GM10248 (cell line): ENCODE measurements at regions not wholly inside any gene's neighbourhood (a gene's known extent, or its start where the extent isn't known, plus 50 kb on each side); places are given as distances from the start of the nearest gene placed in this dataset.

ENCODE experiments used
- CTCF ChIA-PET: fragments of 300-600 bp; sonication (Branson Sonifier 250); formaldehyde crosslinking; extraction: SDS; loops from one replicate; lab custom pipeline; 2021; ENCODE audit warnings: antibody characterized with exemption; lab: Yijun Ruan, JAX
- POLR2A ChIA-PET: fragments of 350-650 bp; sonication (Branson Sonifier 250); formaldehyde crosslinking; extraction: SDS; loops from one replicate; lab custom pipeline; 2020; ENCODE audit warnings: antibody characterized with exemption; lab: Yijun Ruan, JAX
- DNase-seq: peaks from one replicate; pipeline ENCODE4 v3.0.0; 2012; ENCODE audit errors: extremely low spot score
- TF ChIP-seq, protein P1 (sequence below): IDR thresholded peaks from 2 replicates; pipeline ENCODE4 v1.5.1; 2012; ENCODE audit warnings: mild to moderate bottlenecking, low read depth; ENCODE audit errors: extremely low read depth, missing control alignments, control extremely low read depth

DNA sequence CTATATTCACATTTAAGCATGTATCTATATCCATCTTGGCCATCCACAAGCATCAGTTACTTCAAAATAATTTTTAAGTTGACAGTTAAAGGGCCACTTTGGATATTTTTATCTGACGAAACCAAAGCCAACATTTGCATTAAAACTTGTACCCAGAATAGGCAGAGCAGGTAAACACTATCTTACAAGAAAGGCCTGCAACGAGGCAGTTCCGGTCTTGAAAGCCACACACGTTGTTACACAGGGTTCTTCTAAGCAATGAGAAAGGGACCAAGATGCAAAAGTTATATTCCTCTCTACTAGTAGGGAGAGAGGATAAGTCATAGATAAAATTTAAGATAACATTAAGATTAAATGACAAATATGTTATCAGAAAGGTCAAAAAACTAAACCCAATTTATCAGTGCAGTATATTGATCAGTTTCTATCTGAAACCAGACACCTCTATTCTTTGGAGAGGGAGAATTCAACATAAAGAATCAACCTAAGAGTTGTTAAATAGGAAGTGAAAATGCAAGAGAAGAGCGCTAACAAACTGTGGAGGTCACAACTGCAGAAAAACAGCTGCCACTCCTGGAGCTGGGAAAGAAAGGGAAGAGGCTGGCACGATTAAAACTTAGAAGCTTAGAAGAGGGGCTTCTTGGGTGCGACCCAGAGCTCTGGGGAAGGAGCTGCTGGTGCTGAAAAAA lies 701.3 kb downstream of the TNS3 start:
- ChIA-PET CTCF (interaction anchor here (1.1 to 2.7 kb wide), 3 partner anchors 9 to 16 kb away, joined by 3 to 7 read pairs (median 4); no protein-coding TSS in a partner anchor), POLR2A (no interaction called here)
- TF ChIP-seq, protein P1, sequence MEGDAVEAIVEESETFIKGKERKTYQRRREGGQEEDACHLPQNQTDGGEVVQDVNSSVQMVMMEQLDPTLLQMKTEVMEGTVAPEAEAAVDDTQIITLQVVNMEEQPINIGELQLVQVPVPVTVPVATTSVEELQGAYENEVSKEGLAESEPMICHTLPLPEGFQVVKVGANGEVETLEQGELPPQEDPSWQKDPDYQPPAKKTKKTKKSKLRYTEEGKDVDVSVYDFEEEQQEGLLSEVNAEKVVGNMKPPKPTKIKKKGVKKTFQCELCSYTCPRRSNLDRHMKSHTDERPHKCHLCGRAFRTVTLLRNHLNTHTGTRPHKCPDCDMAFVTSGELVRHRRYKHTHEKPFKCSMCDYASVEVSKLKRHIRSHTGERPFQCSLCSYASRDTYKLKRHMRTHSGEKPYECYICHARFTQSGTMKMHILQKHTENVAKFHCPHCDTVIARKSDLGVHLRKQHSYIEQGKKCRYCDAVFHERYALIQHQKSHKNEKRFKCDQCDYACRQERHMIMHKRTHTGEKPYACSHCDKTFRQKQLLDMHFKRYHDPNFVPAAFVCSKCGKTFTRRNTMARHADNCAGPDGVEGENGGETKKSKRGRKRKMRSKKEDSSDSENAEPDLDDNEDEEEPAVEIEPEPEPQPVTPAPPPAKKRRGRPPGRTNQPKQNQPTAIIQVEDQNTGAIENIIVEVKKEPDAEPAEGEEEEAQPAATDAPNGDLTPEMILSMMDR, result no peak
- DNase-seq, result no peak

DNA sequence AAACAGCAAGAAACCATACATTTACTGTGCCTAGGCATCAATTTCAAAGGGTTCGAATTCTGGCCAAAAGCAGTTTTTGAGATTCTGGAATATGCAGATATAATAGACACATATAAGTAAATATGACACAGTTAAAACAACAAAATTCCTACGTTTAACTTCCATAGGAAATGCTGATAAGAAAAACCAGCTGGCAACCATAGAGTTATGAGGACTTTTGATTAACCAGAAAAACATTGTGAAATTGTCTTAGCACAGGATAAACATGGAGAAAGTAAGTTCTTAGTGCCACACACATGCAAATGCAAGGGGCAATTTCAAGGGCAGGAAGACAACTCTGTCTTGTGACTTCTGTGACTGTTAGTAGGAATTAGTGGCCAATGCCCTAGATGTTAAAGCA lies 702.1 kb downstream of the TNS3 start:
- no peak for DNase-seq
- ChIA-PET CTCF (interaction anchor here (1.7 to 2.7 kb wide), 2 partner anchors 8 to 15 kb away, joined by 4 to 7 read pairs; no protein-coding TSS in a partner anchor), POLR2A (no interaction called here)
- TF ChIP-seq, protein P1, result no peak

DNA sequence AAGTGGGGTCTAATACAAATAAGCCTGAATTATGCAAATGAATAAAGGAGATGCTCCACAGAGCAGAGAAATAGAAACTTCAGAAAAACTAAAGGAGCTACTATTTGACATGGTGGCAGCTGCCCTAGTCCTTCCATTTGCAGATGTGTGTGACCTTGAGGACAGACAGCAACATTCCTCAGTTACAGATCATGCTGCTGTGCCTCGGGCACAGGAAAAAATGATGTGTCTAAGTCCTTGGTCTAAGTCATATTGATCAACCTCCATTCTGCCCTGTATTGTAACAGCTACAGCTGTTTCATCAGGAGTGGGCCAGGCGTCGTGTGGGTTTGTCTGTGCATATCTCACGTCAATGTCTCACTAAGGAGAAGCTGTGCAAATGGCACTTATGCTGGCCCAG lies 710.4 kb downstream of the TNS3 start:
- no peak for DNase-seq
- TF ChIP-seq, protein P1, result no peak
- ChIA-PET POLR2A (no interaction called here), CTCF (interaction anchor here (1.3 to 2.2 kb wide), 2 partner anchors 9 to 12 kb away, joined by 3 to 7 read pairs; no protein-coding TSS in a partner anchor)

DNA sequence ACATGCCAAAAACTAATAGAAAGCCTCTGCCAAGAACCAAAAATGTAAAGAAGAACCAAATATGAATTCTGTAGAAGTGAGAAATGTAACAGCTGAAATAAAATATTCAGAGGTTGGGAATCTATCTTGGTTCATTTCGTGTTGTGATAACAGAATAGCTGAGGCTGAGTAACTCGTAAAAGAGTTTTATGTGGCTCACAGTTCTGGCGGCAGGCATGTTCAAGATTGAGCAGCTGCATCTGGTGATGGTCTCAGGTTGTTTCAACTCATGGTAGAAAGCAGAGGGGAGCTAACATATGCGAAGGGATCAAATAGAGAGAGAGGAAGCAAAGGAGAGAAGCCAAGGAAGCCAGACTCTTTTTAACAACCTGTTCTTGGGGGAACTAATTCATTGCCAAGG lies 717.2 kb downstream of the TNS3 start:
- ChIA-PET CTCF (interaction anchor here (1.2 kb wide), 1 partner anchor 16 kb away, joined by 4 read pairs; no protein-coding TSS in a partner anchor), POLR2A (no interaction called here)
- TF ChIP-seq, protein P1, result no peak
- DNase-seq, result no peak

DNA sequence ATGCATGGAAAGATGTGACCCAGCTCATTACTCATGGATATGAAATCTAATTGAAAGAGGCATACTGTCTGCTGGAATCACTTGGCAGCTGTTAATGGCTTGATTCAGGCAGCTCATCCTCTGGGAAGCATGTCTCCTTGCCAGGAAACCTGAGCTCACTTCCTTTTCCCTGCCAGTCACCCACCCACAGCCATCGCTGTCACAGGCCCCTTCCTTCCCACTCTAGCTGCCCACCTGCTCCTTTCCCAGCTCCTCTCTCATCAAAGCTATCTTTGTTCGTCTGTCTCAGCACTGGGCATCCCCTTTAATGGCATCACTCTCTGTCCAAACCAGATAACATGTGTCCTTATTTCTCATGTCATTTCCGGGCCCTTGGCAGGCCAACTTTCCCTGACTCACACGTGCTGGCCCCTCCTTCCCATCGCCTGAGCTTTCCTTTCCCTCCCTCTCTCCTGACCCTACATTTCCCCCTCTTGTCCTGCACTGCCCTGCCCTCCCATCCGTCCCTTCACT lies 721.9 kb downstream of the TNS3 start:
- TF ChIP-seq, protein P1, result no peak
- no peak for DNase-seq
- POLR2A ChIA-PET, result no interaction called here
- CTCF ChIA-PET, result interaction anchor here (1.2 to 1.7 kb wide), 2 partner anchors 11 to 12 kb away, joined by 3 read pairs; no protein-coding TSS in a partner anchor

DNA sequence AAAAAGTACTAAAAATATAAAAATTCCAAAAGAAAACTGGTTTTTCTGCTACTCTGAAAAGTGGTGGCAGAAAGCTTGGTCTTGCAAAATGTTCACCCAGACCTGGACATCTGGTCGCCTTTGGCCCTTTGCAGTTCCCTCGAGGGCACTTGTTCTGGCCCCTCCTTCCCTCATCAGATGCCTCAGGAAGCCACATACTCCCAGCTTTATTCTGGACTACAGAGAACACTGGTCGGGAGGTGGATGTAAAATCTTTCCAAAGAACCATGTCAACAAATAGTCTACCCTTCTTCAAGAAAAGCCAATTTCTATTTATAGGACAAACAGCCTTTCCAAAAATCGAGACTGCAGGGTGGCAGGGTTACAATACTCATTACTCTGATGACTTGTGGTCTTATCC lies 726.1 kb downstream of the TNS3 start:
- CTCF ChIA-PET, result no interaction called here

More for the DNA sequence above, 726.1 kb downstream of the TNS3 start:
- DNase-seq, result no peak
- TF ChIP-seq, protein P1, result no peak
- POLR2A ChIA-PET, result no interaction called here
